Chondrocyte (in vitro differentiated cells): ENCODE measurements at regions not wholly inside any gene's neighbourhood (a gene's known extent, or its start where the extent isn't known, plus 50 kb on each side); places are given as distances from the start of the nearest gene placed in this dataset.
A peak's percentile ranks its signal among the peaks of the same experiment; 100 is the strongest.

ENCODE experiments used
- DNase-seq: peaks from one replicate; pipeline ENCODE4 v3.0.0; 2021; ENCODE audit warnings: mixed read lengths, low spot score
- H3K27ac Mint-ChIP-seq: one replicate; pipeline ENCODE4 v1.8.0; 2021; ENCODE audit warnings: mild to moderate bottlenecking, moderate library complexity, mixed read lengths; ENCODE audit not compliant: unreplicated experiment
- H3K27me3 Mint-ChIP-seq: 2 replicates; pipeline ENCODE4 v1.8.0; 2021; ENCODE audit warnings: low read depth, mixed read lengths
- H3K36me3 Mint-ChIP-seq: 2 replicates; pipeline ENCODE4 v1.8.0; 2021; ENCODE audit warnings: low read depth, mixed read lengths
- H3K4me1 Mint-ChIP-seq: 2 replicates; pipeline ENCODE4 v1.8.0; 2021; ENCODE audit warnings: low read depth, mild to moderate bottlenecking, mixed read lengths
- H3K4me3 Mint-ChIP-seq: one replicate; pipeline ENCODE4 v1.8.0; 2021; ENCODE audit warnings: mild to moderate bottlenecking, moderate library complexity, mixed read lengths; ENCODE audit not compliant: unreplicated experiment
- H3K9me3 Mint-ChIP-seq: 2 replicates; pipeline ENCODE4 v1.8.0; 2021; ENCODE audit warnings: low read depth, mixed read lengths
- CTCF ChIP-seq: fragments of 200-600 bp; sonication (generic); IDR thresholded peaks from 2 replicates; pipeline ENCODE4 v1.5.0; 2021; ENCODE audit warnings: antibody characterized with exemption, mild to moderate bottlenecking, moderate library complexity

GRCh38 chr7:42380401-42380800 lies 143.4 kb upstream of the GLI3 start:
- H3K36me3 Mint-ChIP-seq, result no peaks in the 10 kb centered on the region

GRCh38 chr7:42378149-42378548 lies 141.1 kb upstream of the GLI3 start:
- H3K27ac Mint-ChIP-seq, result no peak overlapping the region
- H3K4me3 Mint-ChIP-seq, result no peak overlapping the region
- peaks cover 45% of the 10 kb centered on the region for H3K4me1 Mint-ChIP-seq
- peaks cover 6% of the 10 kb centered on the region for H3K9me3 Mint-ChIP-seq
- DNase-seq, result no peak
- H3K36me3 Mint-ChIP-seq, result no peaks in the 10 kb centered on the region
- TF ChIP-seq CTCF, result no peak
- no peaks in the 10 kb centered on the region for H3K27me3 Mint-ChIP-seq

More at GRCh38 chr7:42380401-42380800, 143.4 kb upstream of the GLI3 start:
- no peak for TF ChIP-seq CTCF
- H3K27me3 Mint-ChIP-seq, result no peaks in the 10 kb centered on the region
- peaks cover 34% of the 10 kb centered on the region for H3K4me1 Mint-ChIP-seq
- no peak overlapping the region for H3K4me3 Mint-ChIP-seq
- no peaks in the 10 kb centered on the region for H3K9me3 Mint-ChIP-seq
- no peak for DNase-seq
- no peak overlapping the region for H3K27ac Mint-ChIP-seq

- H3K27me3 Mint-ChIP-seq, result no peaks in the 10 kb centered on the region
- H3K4me3 Mint-ChIP-seq, result no peak overlapping the region
- TF ChIP-seq CTCF, result no peak
- peaks cover 32% of the 10 kb centered on the region for H3K4me1 Mint-ChIP-seq
- H3K27ac Mint-ChIP-seq, result no peak overlapping the region
- no peak for DNase-seq
- peaks cover 13% of the 10 kb centered on the region for H3K9me3 Mint-ChIP-seq
- peaks cover 1% of the 10 kb centered on the region for H3K36me3 Mint-ChIP-seq
Observed at GRCh38 chr7:42373285-42373684, 136.3 kb upstream of the GLI3 start.

- no peak for DNase-seq
- Mint-ChIP-seq H3K36me3 (peaks cover 1% of the 10 kb centered on the region), H3K4me1 (peaks cover 29% of the 10 kb centered on the region), H3K4me3 (no peak overlapping the region), H3K9me3 (peaks cover 21% of the 10 kb centered on the region), H3K27me3 (no peaks in the 10 kb centered on the region), H3K27ac (peak overlapping the region; percentile 59)
- TF ChIP-seq CTCF, result no peak
Observed at GRCh38 chr7:42372479-42372878, 135.5 kb upstream of the GLI3 start.

GRCh38 chr7:42359946-42360345 lies 122.9 kb upstream of the GLI3 start:
- H3K27ac Mint-ChIP-seq, result no peak overlapping the region
- no peak for DNase-seq

More at GRCh38 chr7:42359946-42360345, 122.9 kb upstream of the GLI3 start:
- peaks cover 3% of the 10 kb centered on the region for H3K36me3 Mint-ChIP-seq
- H3K9me3 Mint-ChIP-seq, result peaks cover 8% of the 10 kb centered on the region
- no peak for TF ChIP-seq CTCF
- H3K4me1 Mint-ChIP-seq, result no peaks in the 10 kb centered on the region
- H3K4me3 Mint-ChIP-seq, result no peak overlapping the region
- no peaks in the 10 kb centered on the region for H3K27me3 Mint-ChIP-seq
